H1 (cell line): ENCODE measurements at regions not wholly inside any gene's neighbourhood (a gene's known extent, or its start where the extent isn't known, plus 50 kb on each side); places are given as distances from the start of the nearest gene placed in this dataset.

Source experiments
- CTCF ChIA-PET: fragments of 300-600 bp; sonication (Branson Sonifier 250); formaldehyde crosslinking; loops from one replicate; lab custom pipeline; 2021; ENCODE audit not compliant: partially characterized antibody; lab: Charles Lee
- POLR2A ChIA-PET: fragments of 300-600 bp; sonication (Branson Sonifier 250); formaldehyde crosslinking; loops from one replicate; lab custom pipeline; 2021; ENCODE audit warnings: inconsistent platforms; ENCODE audit not compliant: partially characterized antibody; lab: Charles Lee
- DNase-seq, 2 experiments: peaks; one replicate each; pipeline versions ENCODE4 v3.0.0 to v3.0.0-alpha.2; 2010 to 2022; ENCODE audit warnings: low spot score in 2 of 2, low read depth in 1 of 2, mixed read lengths in 1 of 2
- FAIRE-seq: peaks from 2 replicates; lab custom pipeline; 2011; peaks lifted over from hg19 to GRCh38; lab: Jason Lieb, UNC
- H2AFZ ChIP-seq: 2 replicates; pipeline ENCODE4 v1.8.1; 2012; ENCODE audit warnings: low read length, inconsistent platforms
- H2AK5ac ChIP-seq: 2 replicates; pipeline ENCODE4 v1.6.1; 2013; ENCODE audit warnings: low read depth, low read length
- H2BK120ac ChIP-seq: replicated peaks from 2 replicates; pipeline ENCODE3; 2013; ENCODE audit warnings: low read depth, low read length, inconsistent platforms
- H2BK12ac ChIP-seq: 2 replicates; pipeline ENCODE4 v1.6.1; 2013; ENCODE audit warnings: low read depth, low read length
- H2BK15ac ChIP-seq: 2 replicates; pipeline ENCODE4 v1.6.1; 2013; ENCODE audit warnings: low read length
- H2BK20ac ChIP-seq: 2 replicates; pipeline ENCODE4 v1.6.1; 2013; ENCODE audit warnings: low read length
- H2BK5ac ChIP-seq: 2 replicates; pipeline ENCODE4 v1.6.1; 2013; ENCODE audit warnings: low read depth, low read length
- H3K14ac ChIP-seq: 2 replicates; pipeline ENCODE4 v1.6.1; 2013; ENCODE audit warnings: inconsistent platforms; ENCODE audit not compliant: insufficient read length
- H3K18ac ChIP-seq: 2 replicates; pipeline ENCODE4 v1.6.1; 2013; ENCODE audit warnings: low read length; ENCODE audit errors: extremely low read depth
- H3K23ac ChIP-seq: 2 replicates; pipeline ENCODE4 v1.6.1; 2013; ENCODE audit warnings: inconsistent platforms; ENCODE audit not compliant: insufficient read length
- H3K23me2 ChIP-seq: 2 replicates; pipeline ENCODE4 v1.6.1; 2013; ENCODE audit warnings: low read depth, low read length
- H3K27ac ChIP-seq: 2 replicates; pipeline ENCODE4 v1.6.1; 2011; ENCODE audit warnings: low read depth, low read length, inconsistent platforms
- H3K27me3 ChIP-seq, 4 experiments: replicated peaks in 1 of 4; 1 replicate in 1 of 4; 2 replicates in 3 of 4; pipeline versions ENCODE4 v1.6.1 to v1.8.1; 2011 to 2013; ENCODE audit warnings: low read length in 3 of 4, mild to moderate bottlenecking in 3 of 4, inconsistent platforms in 2 of 4, mixed read lengths in 2 of 4, moderate library complexity in 1 of 4; ENCODE audit not compliant: control insufficient read depth in 3 of 4, insufficient read depth in 3 of 4; ENCODE audit errors: extremely low read depth in 1 of 4
- H3K36me3 ChIP-seq, 4 experiments: 2 replicates each; pipeline versions ENCODE4 v1.6.1 to v1.8.1; 2011 to 2013; ENCODE audit warnings: mild to moderate bottlenecking in 4 of 4, low read length in 3 of 4, moderate library complexity in 2 of 4, control low read depth in 1 of 4, inconsistent platforms in 1 of 4; ENCODE audit not compliant: insufficient read depth in 4 of 4, control insufficient read depth in 2 of 4
- H3K4ac ChIP-seq: replicated peaks from 2 replicates; pipeline ENCODE3; 2013; ENCODE audit warnings: low read length, low read depth, mixed read lengths, inconsistent platforms; ENCODE audit not compliant: insufficient read length
- H3K4me1 ChIP-seq, 4 experiments: replicated peaks in 1 of 4; 1 replicate in 1 of 4; 2 replicates in 3 of 4; pipeline versions ENCODE4 v1.6.1 to v1.8.1; 2011 to 2013; ENCODE audit warnings: low read length in 3 of 4, inconsistent platforms in 2 of 4, mixed read lengths in 1 of 4; ENCODE audit not compliant: insufficient read depth in 4 of 4, control insufficient read depth in 3 of 4
- H3K4me2 ChIP-seq, 2 experiments: 2 replicates each; pipeline versions ENCODE4 v1.6.1 to v1.8.1; 2011 to 2013; ENCODE audit warnings: low read depth in 2 of 2, low read length in 2 of 2, control low read depth in 1 of 2, inconsistent platforms in 1 of 2, mild to moderate bottlenecking in 1 of 2; ENCODE audit not compliant: insufficient read depth in 1 of 2
- H3K4me3 ChIP-seq, 4 experiments: fragments of 200-600, 300-600 bp in 1 of 4; sonication (generic), shearing (Covaris generic), sonication (Bioruptor Twin) in 1 of 4; 2 replicates each; pipeline versions ENCODE4 v1.5.1 to v1.8.1; 2011 to 2016; ENCODE audit warnings: low read length in 4 of 4, low read depth in 3 of 4, control low read depth in 2 of 4, inconsistent platforms in 2 of 4, mild to moderate bottlenecking in 2 of 4, mixed read lengths in 1 of 4, moderate library complexity in 1 of 4; ENCODE audit not compliant: insufficient read depth in 2 of 4; ENCODE audit errors: extremely low read depth in 1 of 4
- H3K56ac ChIP-seq: replicated peaks from 2 replicates; pipeline ENCODE3; 2013; ENCODE audit warnings: low read depth, mild to moderate bottlenecking, mixed read lengths, low read length, inconsistent platforms; ENCODE audit not compliant: insufficient read length
- H3K79me1 ChIP-seq: 2 replicates; pipeline ENCODE4 v1.6.1; 2013; ENCODE audit warnings: low read depth, low read length, control low read depth
- H3K79me2 ChIP-seq, 2 experiments: 2 replicates each; pipeline versions ENCODE4 v1.6.1 to v1.8.1; 2012 to 2013; ENCODE audit warnings: low read length in 2 of 2, mild to moderate bottlenecking in 2 of 2, inconsistent platforms in 1 of 2; ENCODE audit not compliant: insufficient read depth in 2 of 2, control insufficient read depth in 1 of 2
- H3K9ac ChIP-seq, 4 experiments: replicated peaks in 1 of 4; 1 replicate in 1 of 4; 2 replicates in 3 of 4; pipeline versions ENCODE4 v1.6.1 to v1.8.1; 2011 to 2013; ENCODE audit warnings: low read depth in 3 of 4, low read length in 3 of 4, control low read depth in 2 of 4, mild to moderate bottlenecking in 2 of 4, moderate library complexity in 2 of 4, inconsistent platforms in 1 of 4; ENCODE audit errors: extremely low read depth in 1 of 4
- H3K9me3 ChIP-seq, 2 experiments: 2 replicates each; pipeline versions ENCODE4 v1.6.1 to v1.8.1; 2012 to 2013; ENCODE audit warnings: mild to moderate bottlenecking in 2 of 2, moderate library complexity in 2 of 2, control low read depth in 1 of 2, inconsistent platforms in 1 of 2, low read depth in 1 of 2, low read length in 1 of 2, mixed read lengths in 1 of 2; ENCODE audit not compliant: insufficient read depth in 2 of 2
- H4K20me1 ChIP-seq, 2 experiments: replicated peaks in 1 of 2; 2 replicates each; pipeline versions ENCODE3 to v1.8.1; 2011 to 2013; ENCODE audit warnings: inconsistent platforms in 2 of 2, low read length in 2 of 2, mild to moderate bottlenecking in 1 of 2; ENCODE audit not compliant: insufficient read depth in 2 of 2, control insufficient read depth in 1 of 2
- H4K5ac ChIP-seq: 2 replicates; pipeline ENCODE4 v1.6.1; 2013; ENCODE audit warnings: low read length, low read depth, mixed read lengths, inconsistent platforms; ENCODE audit not compliant: insufficient read length
- H4K8ac ChIP-seq: 2 replicates; pipeline ENCODE4 v1.8.0; 2013; ENCODE audit warnings: mild to moderate bottlenecking, moderate library complexity, low read length, inconsistent platforms; ENCODE audit not compliant: insufficient read depth; ENCODE audit errors: extremely low read depth
- H4K91ac ChIP-seq: replicated peaks from 2 replicates; pipeline ENCODE3; 2013; ENCODE audit warnings: low read length, mixed read lengths, inconsistent platforms; ENCODE audit not compliant: insufficient read length
- SP1 ChIP-seq: IDR thresholded peaks from 2 replicates; pipeline ENCODE4 v1.6.1; 2011; ENCODE audit warnings: low read depth, low read length
- WGBS, 2 experiments: shearing (Covaris generic) in 1 of 2; methylation state at CpG; one replicate each; pipeline versions ENCODE4 v1.1.6 to v1.1.7; 2013 to 2015; ENCODE audit warnings: low lambda C conversion rate in 2 of 2, mixed read lengths in 2 of 2, inconsistent platforms in 1 of 2, low coverage in 1 of 2, missing lambda C conversion rate in 1 of 2; ENCODE audit not compliant: insufficient replicate concordance in 2 of 2, insufficient coverage in 1 of 2, insufficient read length in 1 of 2; ENCODE audit errors: extremely low coverage in 1 of 2, missing lambda C conversion rate in 1 of 2; 5-methylcytosine and 5-hydroxymethylcytosine counted together

DNA sequence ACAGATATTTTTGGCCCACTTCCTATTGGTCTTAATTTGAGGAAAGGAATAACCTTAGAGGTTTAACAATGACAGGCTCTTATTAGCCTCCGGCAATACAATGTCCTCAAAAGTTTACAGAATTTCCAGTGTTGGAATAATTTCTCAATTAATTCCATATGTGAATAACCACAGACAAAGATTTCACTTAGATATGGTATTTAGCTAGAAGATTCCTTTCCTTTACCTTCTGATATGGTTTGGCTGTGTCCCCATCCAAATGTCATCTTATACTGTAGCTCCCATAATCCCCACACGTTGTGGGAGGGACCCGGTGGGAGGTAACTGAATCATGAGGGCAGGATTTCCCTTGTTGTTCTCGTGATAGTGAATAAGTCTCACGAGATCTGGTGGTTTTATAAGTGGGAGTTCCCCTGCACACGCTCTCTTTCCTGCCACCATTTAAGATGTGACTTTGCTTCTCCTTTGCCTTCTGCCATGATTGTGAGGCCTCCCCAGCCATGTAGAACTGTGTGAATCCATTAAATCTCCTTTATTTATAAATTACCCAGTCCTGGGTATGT lies 54.9 kb upstream of the RGS7 start:
- Histone ChIP-seq H2BK5ac (no peak overlapping the region), H4K8ac (no peak overlapping the region), H3K4ac (no peak overlapping the region), H3K4me1 (peaks cover 0 to 4% (median 0%) of the 10 kb centered on the region in 4 experiments; a peak in 1 of 7 replicates), H3K27ac (no peak overlapping the region), H4K20me1 (no peaks in the 10 kb centered on the region), H3K23ac (no peak overlapping the region), H3K27me3 (no peaks in the 10 kb centered on the region), H3K14ac (no peak overlapping the region), H3K9ac (no peak overlapping the region), H2AK5ac (no peak overlapping the region), H3K23me2 (no peaks in the 10 kb centered on the region), H3K4me3 (no peak overlapping the region), H3K18ac (no peak overlapping the region), H3K56ac (no peak overlapping the region), H2BK15ac (no peak overlapping the region), H4K91ac (no peak overlapping the region), H3K79me1 (no peaks in the 10 kb centered on the region), H2BK12ac (no peak overlapping the region), H4K5ac (no peak overlapping the region), H2AFZ (no peak overlapping the region), H3K4me2 (no peak overlapping the region), H3K9me3 (no peaks in the 10 kb centered on the region), H3K79me2 (no peaks in the 10 kb centered on the region), H3K36me3 (no peaks in the 10 kb centered on the region), H2BK120ac (no peak overlapping the region), H2BK20ac (no peak overlapping the region)
- CTCF ChIA-PET = no interaction called here
- POLR2A ChIA-PET = no interaction called here
- DNase-seq = no peak
- WGBS, 2 experiments = 90% methylated on average over 6 of the region's 6 CpGs; no CpG with 5 or more reads in 1 of the 2 experiments
- FAIRE-seq = no peak
- TF ChIP-seq SP1 = no peak
